Activated B cell treated with CpG ODN at 0.5 μM for 24 hours (primary cell): ENCODE measurements at regions not wholly inside any gene's neighbourhood (a gene's known extent, or its start where the extent isn't known, plus 50 kb on each side); places are given as distances from the start of the nearest gene placed in this dataset.

Source experiments
- ATAC-seq: fragments of 200-7000 bp; cut with Tn5 transposase; one replicate; pipeline ENCODE4 v1.10.0; 2021; ENCODE audit warnings: low read depth, mild to moderate bottlenecking, moderate library complexity
- CTCF ChIA-PET: fragments of 350-600 bp; sonication (Branson Sonifier 250); formaldehyde crosslinking; loops from one replicate; lab custom pipeline; 2021; ENCODE audit warnings: antibody characterized with exemption; lab: Charles Lee
- POLR2A ChIA-PET: fragments of 350-600 bp; sonication (Branson Sonifier 250); formaldehyde crosslinking; loops from one replicate; lab custom pipeline; 2021; ENCODE audit warnings: antibody characterized with exemption; lab: Charles Lee
- DNase-seq: peaks from one replicate; pipeline ENCODE4 v3.0.0; 2022
- H3K27ac Mint-ChIP-seq: one replicate; pipeline ENCODE4 v1.8.0; 2020; ENCODE audit warnings: mixed read lengths
- H3K27me3 Mint-ChIP-seq: one replicate; pipeline ENCODE4 v1.8.0; 2021; ENCODE audit warnings: mixed read lengths
- H3K36me3 Mint-ChIP-seq: one replicate; pipeline ENCODE4 v1.8.0; 2021; ENCODE audit warnings: low read depth, mixed read lengths
- H3K4me1 Mint-ChIP-seq: one replicate; pipeline ENCODE4 v1.8.0; 2021; ENCODE audit warnings: mixed read lengths
- H3K4me3 Mint-ChIP-seq: one replicate; pipeline ENCODE4 v1.8.0; 2020; ENCODE audit warnings: mild to moderate bottlenecking, mixed read lengths
- H3K9me3 Mint-ChIP-seq: one replicate; pipeline ENCODE4 v1.8.0; 2020; ENCODE audit warnings: mixed read lengths
- CTCF ChIP-seq: fragments of 200-600 bp; IDR thresholded peaks from one replicate; pipeline ENCODE4 v1.8.0; 2022; ENCODE audit warnings: antibody characterized with exemption, mild to moderate bottlenecking
- intact Hi-C: fragments of 100-400 bp; cut with micrococcal nuclease; formaldehyde crosslinking; loops from one replicate; pipeline ENCODE4 v1.15.1; 2024

DNA sequence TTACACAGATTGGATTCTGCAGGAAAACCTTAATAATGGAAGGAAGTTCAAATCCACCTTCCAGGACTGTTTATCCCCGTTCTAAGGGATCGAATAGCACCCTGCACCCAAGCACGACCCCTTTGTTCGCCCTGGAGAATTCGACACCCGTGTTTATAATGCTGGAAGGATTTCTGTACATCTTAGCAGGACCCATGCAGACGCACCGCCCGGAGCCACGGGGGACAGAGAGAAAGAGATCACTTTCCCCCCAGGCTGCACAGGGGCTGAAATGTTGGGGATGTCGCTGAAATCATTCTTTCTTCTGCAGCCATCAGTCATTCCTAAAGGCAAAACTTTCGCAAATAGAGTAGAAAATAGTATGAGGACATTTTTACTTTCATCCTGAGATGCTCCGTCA, 238.7 kb upstream of the SALL3 start:
- ATAC-seq (no peak), DNase-seq (no peak)
- Mint-ChIP-seq H3K9me3 (no peaks in the 10 kb centered on the region), H3K4me1 (no peaks in the 10 kb centered on the region), H3K4me3 (no peak overlapping the region), H3K27ac (no peak overlapping the region), H3K27me3 (no peaks in the 10 kb centered on the region), H3K36me3 (no peaks in the 10 kb centered on the region)
- ChIA-PET POLR2A (no interaction called here), CTCF (no interaction called here)
- intact Hi-C loops, result no loop called here
- TF ChIP-seq CTCF, result no peak

- H3K27ac Mint-ChIP-seq, result no peak overlapping the region
- no peak for TF ChIP-seq CTCF
- no peaks in the 10 kb centered on the region for H3K4me1 Mint-ChIP-seq
- intact Hi-C loops, result no loop called here
- ChIA-PET POLR2A (no interaction called here), CTCF (no interaction called here)
- no peak for DNase-seq
- H3K36me3 Mint-ChIP-seq, result no peaks in the 10 kb centered on the region
- no peak overlapping the region for H3K4me3 Mint-ChIP-seq
- H3K27me3 Mint-ChIP-seq, result no peaks in the 10 kb centered on the region
- ATAC-seq, result no peak
- no peaks in the 10 kb centered on the region for H3K9me3 Mint-ChIP-seq
Observed at GRCh38 chr18:78741381-78742217, 238.0 kb upstream of the SALL3 start.

DNA sequence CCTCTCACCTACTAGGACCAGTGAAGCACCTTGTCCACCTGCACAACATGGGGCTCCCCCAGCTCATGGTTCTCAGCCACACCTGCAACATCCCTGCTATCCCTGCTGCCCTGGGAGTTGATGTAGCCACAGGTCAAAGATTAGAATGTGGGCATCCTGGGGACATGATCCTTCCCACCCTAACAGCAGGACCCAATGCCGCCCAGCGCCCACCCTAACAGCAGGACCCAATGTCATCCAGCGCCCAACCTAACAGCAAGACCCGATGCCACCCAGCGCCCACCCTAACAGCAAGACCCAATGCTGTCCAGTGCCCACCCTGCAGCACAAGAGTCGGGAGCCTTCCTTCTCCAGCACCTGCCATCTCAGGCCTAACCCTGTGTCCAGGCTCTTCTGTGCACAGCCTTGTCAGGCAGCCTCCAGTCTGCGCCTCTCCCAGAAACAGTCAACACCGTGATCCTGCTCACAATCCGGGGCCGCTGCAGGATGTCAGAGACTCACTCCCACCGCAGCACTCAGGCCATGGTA, 237.3 kb upstream of the SALL3 start:
- CTCF ChIA-PET, result no interaction called here
- H3K9me3 Mint-ChIP-seq, result no peaks in the 10 kb centered on the region
- H3K27me3 Mint-ChIP-seq, result no peaks in the 10 kb centered on the region
- TF ChIP-seq CTCF, result no peak
- no peaks in the 10 kb centered on the region for H3K36me3 Mint-ChIP-seq
- no peak overlapping the region for H3K27ac Mint-ChIP-seq
- ATAC-seq, result no peak
- DNase-seq, result no peak
- H3K4me1 Mint-ChIP-seq, result no peaks in the 10 kb centered on the region
- H3K4me3 Mint-ChIP-seq, result no peak overlapping the region
- POLR2A ChIA-PET, result no interaction called here
- intact Hi-C loops, result no loop called here

DNA sequence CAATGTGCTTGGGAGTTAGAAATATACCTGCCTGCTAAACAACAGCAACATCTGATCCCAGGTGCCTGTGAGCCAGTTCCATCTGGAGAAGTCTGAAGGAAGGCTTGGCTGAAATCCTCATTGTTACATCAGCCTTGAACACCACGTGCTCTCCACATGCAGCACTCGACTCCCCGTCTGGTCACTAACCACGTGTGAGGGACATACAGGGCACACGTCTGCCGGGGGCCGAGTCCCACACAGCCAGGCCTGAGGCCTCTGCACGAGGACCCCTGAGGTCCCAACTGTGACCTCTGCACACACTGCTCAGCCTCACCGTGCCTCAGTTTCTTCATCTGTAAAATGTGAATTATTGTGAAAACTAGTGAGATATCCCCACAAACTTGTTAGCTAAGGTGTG, 236.5 kb upstream of the SALL3 start:
- POLR2A ChIA-PET, result interaction anchor here (0.6 kb wide), 1 partner anchor 352 kb away, joined by 3 read pairs; no protein-coding TSS in a partner anchor
- Mint-ChIP-seq H3K9me3 (no peaks in the 10 kb centered on the region), H3K27ac (no peak overlapping the region), H3K27me3 (no peaks in the 10 kb centered on the region), H3K4me1 (no peaks in the 10 kb centered on the region), H3K36me3 (no peaks in the 10 kb centered on the region), H3K4me3 (no peak overlapping the region)
- ATAC-seq, result no peak
- intact Hi-C loops, result no loop called here
- DNase-seq, result no peak
- CTCF ChIA-PET, result no interaction called here
- no peak for TF ChIP-seq CTCF

DNA sequence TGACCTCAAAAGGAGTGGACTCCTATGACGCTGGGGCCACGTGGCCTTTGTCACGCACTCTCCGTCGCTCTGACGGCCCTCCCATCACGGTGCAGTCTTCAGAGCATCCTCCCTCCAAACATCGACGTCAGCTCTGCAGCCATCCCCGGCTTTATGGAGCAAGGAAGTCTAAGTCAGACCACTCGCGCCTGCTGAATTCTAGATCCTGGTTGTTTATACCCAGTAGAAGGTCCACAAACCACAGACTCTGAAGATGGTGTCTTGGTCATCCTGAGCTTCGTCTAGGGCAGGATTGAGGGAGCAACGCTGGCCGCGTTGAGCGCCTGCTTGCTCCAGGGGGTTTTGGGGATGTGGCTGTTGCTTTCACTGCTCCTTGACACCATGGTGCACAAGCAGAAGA, 228.0 kb upstream of the SALL3 start:
- ATAC-seq (no peak), DNase-seq (no peak)
- TF ChIP-seq CTCF, result no peak
- Mint-ChIP-seq H3K9me3 (peaks cover 3% of the 10 kb centered on the region), H3K36me3 (no peaks in the 10 kb centered on the region), H3K27me3 (no peaks in the 10 kb centered on the region), H3K27ac (no peak overlapping the region), H3K4me1 (no peaks in the 10 kb centered on the region), H3K4me3 (no peak overlapping the region)
- intact Hi-C loops, result no loop called here
- POLR2A ChIA-PET, result no interaction called here
- CTCF ChIA-PET, result no interaction called here
